Inflammatory macrophage (primary cell): ENCODE measurements at regions not wholly inside any gene's neighbourhood (a gene's known extent, or its start where the extent isn't known, plus 50 kb on each side); places are given as distances from the start of the nearest gene placed in this dataset.

Experiments
- DNase-seq, 2 donors: peaks; one replicate each; pipeline ENCODE4 v3.0.0-alpha.2; 2020 to 2022

DNA sequence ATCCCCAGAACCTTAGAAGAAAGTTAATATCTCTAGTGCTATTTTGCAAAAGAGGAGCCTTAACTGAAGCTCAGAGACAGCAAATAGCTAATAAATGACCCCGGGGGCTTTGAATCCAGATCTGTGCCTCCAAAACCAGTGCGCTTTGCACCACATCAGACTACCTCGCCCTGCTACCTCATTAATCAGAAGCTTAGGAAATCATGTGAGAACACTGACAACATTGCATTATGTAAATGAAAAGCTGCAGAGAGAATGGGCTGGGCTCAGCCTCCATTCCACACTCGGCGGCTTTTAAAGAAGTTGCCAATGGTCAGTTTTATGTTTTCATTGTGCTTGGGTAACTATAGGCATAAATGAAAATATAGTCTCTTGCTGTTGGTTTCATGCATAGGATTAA lies 54.0 kb upstream of the STMND1 start:
- no peak for DNase-seq

DNA sequence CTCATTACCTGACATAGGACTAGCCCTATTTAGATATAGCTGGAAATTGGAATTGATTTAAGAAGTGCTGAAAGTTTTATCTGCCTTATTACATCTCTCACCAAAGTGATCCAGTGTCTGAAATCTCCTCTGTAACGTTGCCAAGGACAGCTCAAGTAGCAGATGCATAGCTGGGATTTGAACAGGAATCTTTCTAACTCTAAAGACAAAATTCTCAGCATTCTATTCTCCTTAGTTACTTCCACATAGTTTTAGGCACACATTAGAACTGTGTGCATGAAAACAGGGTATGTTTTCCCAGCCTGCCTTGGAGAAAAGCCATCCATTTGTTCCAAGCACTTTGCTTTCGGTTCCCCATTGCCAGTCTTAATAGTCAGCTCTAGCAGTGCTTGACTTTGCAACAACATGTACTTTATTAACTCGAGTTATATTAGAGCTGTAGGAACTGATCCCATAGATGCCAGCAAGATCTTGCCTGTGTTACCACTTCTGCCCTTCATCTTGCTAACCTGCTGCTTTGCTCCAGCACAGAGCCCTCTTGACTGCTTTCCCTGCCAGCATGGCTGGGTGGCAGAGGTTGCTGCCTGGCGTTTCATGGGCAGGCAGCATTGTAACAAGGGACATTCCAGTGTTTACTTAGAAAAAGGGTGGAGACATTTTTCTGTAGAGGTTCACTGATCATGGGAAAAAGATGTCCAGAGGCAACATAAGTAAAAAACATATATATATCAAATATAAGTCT lies 56.1 kb upstream of the STMND1 start:
- no peak for DNase-seq

DNA sequence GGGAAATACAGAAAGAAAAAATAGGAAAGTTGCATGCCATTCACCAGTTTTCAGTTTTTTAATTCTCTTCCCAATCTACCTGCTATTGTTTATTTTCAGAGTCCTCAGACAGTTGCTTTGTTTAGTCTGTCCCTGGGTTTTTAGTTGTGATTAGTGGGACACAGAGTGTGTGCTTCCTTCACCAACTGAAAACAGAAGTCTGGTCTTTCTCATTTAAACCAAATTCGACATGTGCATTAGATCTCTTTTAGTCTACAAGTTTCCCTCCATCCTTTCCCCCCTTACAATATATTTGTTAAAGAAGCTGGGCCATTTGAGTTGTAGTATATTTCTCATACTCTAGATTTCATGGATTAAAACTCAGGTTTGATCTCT lies 58.7 kb upstream of the STMND1 start:
- DNase-seq, result no peak

DNA sequence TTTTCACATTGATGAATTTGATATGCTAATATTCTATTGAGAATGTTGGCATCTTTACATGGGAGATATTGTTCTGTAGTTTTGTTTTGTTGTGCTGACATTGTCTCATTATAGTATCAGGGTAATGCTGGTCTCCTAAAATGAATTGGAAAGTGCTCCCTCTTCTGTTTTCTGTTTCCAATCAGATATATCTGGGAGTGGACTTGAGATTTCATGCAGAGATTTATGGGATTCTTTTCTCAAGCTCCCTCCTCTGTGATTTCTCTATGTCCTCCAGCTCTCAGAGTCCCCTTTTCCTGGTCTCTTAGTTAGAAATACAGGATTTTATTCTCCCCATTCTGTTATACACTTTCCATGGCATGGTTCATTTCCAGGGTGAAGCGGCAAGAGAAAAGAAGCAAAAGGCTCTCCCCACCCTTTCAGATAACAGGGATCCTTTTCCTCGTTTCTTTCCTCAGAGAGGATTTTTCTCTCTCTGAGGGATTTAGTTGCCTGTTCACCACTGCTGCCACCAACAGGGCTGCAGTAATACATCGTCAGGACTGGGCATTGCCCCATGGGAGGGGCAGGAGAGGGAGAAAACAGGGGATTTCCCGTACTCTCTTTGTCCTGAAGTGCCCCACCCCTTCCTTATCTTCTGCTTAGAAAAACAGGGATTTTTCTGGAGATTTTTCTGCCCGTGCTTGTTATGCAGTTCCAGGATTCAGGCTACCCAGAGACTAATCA lies 59.3 kb upstream of the STMND1 start:
- peak in 1 of 2 donors; percentile 20 for DNase-seq

DNA sequence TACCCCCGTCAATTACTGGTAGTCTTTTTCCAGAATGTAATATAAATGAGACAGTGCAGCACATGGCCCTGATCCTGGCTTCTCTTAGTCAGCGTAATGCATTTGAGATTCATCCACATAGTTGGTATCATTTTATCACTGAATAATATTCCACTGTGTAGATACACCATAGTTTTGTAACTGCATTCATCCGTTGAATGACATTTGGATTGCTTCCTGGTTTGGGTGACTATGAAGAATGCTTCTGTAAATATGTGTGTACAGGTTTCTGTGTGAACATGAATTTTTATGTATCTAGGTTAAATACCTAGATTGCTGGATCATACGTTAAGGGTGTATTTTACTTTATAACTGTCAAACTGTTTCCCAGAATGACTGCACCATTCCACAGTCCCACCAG lies 62.6 kb upstream of the STMND1 start:
- no peak for DNase-seq

DNA sequence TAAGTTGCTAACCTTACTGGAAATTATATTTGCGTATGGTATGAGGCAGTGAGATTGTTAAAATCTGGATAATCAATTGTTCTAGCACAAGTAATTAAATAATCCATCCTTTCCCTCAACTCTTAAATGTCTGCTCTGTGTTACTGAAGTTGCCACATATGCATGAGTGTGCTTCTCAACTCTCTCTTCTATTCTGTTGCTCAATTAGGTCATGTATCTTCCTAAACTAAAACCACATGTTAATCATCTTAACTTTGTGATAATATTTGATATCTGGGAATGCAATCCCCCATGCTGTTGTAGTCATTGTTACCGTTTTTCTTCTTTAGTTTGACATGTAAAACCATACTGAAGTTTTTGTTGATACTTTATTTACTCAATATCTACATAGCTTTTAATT lies 63.5 kb upstream of the STMND1 start:
- DNase-seq, result no peak

DNA sequence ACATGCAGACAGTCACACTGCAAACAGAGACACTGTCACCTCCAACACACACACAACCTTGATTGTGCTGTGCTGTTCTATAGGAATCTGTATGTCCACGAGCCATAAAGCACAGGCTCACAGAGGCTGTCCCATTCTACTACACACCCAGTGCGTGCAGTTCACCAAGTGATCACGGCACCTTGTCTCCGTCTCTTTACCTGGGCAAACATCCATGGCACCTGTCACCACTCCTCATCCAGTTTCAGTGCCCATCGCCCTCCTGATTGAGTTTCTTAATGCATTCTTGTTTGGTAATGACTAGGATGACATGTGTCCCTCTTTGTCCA lies 65.8 kb upstream of the STMND1 start:
- no peak for DNase-seq

DNA sequence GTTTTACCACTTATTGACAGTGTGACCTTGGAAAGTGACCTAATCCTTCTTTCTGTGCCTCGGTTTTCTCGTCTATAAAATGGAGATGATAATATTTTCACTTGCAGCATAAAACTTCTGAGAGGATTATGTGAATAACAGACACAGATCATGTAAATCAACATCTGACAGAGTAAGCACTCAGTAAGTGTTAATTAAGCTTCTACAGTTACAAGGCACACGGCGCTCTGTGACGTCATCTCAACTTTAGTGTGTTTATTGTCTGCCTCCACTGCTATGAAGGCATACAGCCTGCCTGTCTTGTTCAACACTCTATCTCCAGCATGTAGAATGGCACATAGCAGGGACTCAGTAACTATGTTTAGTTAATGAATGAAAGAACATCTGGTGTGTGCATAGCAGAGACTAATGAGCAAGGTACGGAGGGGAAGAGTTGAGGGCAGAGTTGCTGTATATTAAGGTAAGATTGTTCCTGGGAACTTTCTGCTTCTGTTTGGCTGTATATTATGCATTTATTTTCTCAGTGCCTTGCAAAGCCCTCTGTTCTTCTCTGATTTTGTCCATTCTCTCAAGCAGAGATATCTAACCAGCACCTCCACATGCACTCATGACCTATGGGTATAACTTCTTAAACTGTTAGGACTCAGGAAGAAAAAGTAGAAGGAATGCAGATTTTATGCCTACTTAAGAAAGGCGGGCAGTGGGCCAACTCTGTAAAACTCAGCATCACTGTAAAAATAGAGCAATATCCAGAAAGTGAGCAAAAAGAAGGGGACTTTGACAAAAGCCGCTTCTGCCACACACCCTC lies 66.4 kb upstream of the STMND1 start:
- no peak for DNase-seq

DNA sequence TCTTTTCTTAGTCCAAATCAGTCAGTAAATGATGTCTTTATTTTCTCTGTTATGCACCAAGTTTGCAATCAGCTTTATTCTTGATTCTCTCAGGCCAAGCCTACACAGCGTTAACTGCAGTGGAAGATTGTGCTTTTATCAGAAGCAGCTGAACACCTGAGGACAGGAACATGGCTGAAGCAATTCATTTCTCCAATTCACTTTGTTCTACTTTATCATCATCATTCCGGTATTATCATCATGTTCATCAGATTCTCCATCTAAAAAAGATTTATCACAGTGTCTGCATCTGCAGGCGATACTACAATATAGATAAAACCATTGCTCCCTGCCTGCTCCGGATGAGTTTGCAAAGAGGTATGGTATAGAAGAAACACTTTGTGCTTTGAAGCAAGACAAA lies 68.1 kb upstream of the STMND1 start:
- DNase-seq, result no peak

DNA sequence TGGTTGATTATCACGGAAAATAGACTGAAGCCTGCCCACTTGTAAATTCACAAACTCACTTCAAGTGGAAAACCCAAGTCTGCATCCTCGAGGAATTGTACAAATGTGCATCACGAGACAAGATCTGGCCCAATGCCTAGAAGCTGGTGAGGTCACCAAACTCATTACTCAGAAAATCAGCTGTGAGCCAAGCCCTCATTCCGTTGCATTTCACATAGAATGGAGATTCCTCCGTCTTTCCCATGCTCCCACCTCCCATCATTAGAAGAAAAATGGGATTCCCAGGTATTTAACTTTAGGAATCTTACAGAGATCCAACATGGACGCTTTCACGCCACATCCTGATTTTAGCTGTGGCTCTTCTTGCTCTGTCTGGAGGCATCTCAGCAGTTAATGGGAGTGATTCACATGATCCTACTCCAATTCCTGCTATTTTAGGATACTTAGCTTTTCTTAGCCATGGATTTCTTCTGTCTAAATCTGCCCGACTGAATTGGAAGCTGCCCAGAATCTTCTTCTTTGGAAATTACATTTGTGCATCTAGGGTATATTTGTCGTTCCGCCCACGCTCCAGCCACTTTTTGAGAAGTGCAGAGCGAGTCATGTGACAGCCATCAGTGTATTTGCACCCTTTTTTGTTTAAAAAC lies 68.7 kb upstream of the STMND1 start:
- DNase-seq, result peak in 1 of 2 donors; percentile 37

DNA sequence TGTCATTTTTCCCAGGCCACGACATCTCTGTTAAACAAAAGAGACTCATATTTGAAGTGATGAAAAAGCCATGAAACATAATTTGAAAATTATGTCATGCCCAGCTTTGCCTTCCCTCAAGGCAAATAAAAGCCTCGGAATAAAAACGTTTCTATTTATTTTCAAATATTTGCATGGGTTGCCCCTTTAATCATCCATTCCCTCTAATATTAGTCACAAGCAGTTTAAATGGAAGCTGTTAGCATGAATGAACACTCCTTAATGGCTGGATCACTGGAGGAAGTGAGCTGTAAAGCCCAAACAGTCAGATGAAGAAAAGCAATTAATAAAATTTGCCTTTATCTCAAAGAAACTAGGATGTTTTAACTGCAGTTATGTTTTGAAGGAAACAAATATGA lies 69.3 kb upstream of the STMND1 start:
- no peak for DNase-seq

DNA sequence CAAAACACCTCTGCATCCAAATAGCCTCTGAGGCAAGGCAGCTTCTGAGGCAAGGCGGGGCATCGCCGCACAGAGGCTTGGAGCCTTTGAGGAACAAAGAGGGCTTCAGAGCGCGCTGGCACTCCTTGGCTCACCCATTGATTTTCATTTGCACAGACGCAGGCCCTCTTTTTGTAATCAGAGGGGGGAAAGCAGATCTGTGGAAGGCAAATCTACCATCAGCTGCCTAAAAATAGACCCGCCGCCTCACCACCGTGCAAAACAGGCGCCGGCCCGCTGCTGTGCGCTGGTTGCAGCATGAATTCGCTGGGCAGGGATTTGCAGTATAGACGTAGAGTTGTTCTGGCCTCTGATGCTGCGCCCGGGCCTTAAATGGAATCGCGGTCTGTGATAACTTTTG lies 69.9 kb upstream of the STMND1 start:
- DNase-seq, result no peak

DNA sequence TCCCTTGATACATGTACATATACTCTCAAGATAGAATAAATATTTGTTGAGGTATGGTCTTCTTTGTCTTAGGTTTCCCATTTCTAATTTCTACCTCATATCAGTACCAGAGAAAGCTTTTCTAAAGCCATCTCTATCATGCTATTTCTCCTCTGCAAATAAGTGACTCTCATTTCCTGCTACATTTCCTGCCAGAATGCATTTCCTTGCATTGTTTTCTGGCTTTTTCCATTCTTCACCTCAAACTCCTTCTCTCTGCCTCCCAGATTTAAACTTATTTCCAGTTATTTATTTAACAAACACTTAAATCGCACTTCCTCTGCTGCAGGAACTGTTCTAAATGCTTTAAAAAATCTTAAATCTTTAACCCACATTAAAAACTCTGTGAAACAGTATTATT lies 74.4 kb upstream of the STMND1 start:
- no peak for DNase-seq

DNA sequence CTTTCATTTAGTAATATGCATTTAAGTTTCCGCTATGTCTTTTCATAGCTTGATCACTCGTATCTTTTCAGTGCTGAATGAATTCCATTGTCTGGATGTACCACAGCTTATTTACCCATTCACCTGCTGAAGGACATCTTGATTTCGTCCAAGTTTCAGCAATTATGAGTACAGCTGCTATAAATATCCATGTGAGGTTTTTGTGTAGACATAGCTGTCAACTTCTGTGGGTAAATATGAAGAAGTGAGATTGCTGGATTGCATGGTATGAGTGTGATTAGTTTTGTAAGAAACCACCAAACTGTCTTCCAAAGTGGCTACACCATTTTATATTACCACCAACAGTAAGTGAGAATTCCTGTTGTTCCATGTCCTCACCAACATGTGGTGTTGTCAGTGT lies 79.2 kb upstream of the STMND1 start:
- peak; percentile 56 to 61 for DNase-seq

DNA sequence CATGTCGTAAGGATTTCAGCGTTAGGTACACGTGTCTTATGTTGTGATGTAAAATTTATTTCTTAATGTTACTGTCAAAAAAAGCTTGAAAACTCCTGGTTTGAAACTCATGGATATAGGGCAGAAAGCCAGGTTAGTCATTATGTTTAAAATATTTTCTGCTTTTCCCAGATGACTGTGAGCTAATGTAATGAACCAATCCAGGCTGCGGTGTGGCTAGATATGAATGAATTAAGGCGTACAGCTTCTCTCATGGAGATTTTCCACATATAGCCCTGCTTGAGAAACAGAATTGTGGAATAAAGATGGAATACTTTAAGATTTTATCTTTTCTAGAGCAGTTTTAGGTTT lies 80.3 kb upstream of the STMND1 start:
- DNase-seq, result no peak

DNA sequence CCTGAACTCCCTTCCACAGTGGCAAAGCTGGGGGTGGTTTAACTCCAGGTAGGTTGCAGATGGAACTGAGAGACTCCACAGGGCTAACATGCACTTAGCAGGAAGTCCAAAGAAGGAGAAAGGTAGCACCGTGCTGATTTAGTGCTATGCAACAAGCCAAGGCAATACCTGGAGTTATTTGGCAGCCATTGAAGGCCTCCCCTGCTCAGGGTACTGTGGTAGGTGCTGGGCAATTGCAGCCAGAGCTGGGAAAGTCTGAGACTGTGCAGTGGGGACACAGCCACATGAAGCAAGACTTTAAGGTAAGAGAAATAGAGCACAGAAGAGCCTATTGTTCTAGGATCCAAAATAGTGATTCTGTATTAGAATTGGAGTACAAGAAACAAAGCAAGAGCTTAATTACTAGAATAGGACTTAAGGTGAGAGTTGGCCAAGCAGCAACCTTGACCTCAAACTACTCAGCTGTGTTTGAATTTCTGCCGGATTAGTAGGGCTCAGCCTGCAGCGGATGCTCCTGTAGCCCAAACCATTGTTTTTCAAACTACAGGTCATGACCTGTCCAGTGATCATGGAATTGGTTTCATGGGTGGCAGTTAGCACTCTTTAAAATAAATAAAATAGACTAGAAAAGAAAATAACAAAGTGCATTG lies 80.8 kb upstream of the STMND1 start:
- DNase-seq, result no peak

DNA sequence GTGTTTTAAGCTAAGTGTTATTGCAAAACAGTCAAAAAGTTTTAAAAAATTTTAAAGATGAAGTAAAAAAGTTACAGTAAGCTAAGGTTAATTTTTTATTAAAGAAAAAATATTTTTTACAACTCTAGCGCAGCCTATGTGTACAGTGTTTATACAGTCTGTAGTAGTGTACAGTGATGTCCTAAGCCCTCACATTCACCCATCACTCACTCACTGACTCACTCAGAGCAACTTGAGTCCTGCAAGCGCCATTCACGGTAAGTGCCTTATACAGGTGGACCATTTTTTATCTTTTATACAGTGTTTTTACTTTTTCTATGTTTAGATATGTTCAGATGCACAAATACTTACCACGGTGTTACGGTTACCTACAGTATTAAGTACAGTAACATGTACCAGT lies 83.4 kb upstream of the STMND1 start:
- DNase-seq, result no peak

DNA sequence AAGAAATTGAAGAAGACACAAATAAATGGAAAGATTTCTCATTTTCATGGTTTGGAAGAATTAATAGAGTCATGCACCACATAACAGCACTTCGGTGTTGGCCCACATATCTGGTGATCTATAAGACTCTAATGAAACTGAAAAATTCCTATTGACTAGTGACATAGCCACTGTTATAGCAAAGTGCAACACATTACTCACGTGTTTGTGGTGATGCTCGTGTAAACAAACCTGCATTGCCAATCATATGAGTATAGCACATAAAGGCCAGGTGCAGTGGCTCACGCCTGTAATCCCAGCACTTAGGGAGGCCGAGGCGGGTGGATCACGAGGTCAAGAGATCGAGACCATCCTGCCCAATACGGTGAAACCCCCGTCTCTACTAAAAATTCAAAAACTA lies 84.4 kb upstream of the STMND1 start:
- no peak for DNase-seq

DNA sequence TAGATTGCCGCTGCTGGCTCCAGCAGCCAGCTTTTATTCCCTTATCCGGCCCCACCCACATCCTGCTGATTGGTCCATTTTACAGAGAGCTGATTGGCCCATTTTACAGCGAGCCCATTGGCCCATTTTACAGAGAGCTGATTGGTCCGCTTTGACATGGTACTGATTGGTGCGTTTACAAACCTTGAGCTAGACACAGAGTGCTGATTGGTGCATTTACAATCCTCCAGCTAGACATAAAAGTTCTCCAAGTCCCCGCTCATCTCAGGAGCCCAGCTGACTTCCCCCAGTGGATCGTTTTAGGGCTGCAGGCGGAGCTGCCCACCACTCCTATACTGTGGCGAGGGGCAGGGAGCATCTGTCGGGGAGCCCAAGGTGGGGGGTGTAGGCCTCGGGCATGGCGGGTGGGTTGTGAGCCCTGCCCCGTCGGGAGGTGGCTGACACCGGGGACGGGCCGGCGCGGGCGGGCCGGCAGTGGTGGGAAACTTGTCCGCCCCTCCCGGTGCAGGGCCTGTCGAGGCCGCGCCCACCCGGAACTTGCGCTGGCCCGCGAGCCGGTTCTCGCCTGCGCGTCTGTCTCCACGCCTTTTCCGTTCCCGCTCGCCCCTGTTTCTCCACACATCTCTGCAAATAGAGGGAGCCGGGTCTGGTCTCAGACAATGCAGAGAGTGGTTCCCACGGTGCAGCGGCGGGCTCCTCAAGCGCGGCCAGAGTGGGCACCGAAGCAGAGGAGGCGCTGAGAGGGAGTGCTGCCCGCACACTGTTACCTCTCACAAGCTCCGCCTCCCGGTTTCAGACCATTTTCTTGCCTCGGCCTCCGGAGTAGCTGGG lies 86.1 kb upstream of the STMND1 start:
- peak in 1 of 2 donors; percentile 24 for DNase-seq

DNA sequence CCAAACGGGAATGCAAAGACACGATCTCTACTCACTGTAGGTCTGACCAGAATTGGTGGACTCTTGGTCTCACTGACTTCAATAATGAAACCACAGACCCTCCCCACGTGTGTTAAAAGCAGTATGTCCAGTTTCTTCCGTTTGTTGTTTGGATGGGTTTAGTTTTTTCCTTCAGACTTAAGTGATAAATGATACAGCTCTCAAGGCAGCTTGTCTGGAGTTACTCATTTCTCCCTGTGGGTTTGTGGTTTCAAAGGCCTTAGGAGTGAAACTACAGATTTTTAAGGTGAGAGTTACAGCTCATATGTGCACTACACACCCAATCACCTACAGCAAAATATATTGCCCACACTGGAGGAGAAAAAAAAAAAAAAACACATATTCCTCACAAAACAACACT lies 86.7 kb upstream of the STMND1 start:
- DNase-seq, result no peak

DNA sequence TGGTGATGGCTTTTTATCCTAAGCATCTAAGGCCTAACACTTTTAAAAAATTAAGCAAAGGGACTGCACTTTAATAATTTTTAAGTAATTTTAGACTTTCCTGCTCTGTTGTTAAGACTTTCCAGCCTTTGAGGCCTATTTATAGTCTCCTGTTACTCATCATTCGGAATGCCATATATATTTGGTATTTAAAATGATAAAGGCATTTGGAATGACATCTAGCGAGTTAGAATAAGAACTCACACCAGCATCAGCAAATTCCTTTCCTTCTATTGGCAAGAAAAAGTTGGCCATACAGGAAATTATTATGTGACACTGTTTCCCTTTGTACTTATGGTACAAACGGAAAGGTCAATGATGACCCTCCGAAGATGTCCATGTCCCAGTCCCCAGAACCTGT lies 88.1 kb upstream of the STMND1 start:
- no peak for DNase-seq
